ENCODE measurements at regions not wholly inside any gene's neighbourhood (a gene's known extent, or its start where the extent isn't known, plus 50 kb on each side); places are given as distances from the start of the nearest gene placed in this dataset.
A peak's percentile ranks its signal among the peaks of the same experiment; 100 is the strongest.

DNA sequence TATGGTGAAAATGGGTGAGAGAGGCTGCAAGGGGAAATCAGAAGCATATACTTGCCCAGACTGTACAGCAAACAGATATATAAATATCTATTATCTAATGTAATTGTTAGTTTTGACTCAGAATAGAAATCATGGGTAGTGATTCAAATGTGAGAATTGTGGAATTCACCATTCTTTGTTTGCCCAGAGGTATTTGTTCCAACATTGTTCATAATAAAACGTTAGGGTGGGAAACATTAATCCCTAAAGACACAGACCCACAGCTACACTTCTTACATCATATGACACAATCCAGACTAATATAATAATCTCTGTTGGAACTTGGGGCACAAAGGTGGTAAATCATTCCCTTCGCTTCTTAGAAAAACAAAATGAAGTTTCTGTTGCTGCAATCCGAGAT lies 646.5 kb upstream of the SLITRK6 start:
- no peaks in the 10 kb centered on the region for H3K9me3 Mint-ChIP-seq
- Histone ChIP-seq H3K4me3 (ENCODE audit: low read length) (no peak overlapping the region), H3K9me3 (ENCODE audit: control insufficient read depth, low read length) (no peaks in the 10 kb centered on the region), H3K27me3 (ENCODE audit: control insufficient read depth, insufficient read depth, low read length, poor library complexity, severe bottlenecking) (no peaks in the 10 kb centered on the region), H3K9ac (ENCODE audit: extremely low read depth, low read length, poor library complexity, severe bottlenecking) (no peak overlapping the region), H3K4me1 (ENCODE audit: control insufficient read depth, insufficient read depth, low read length) (no peaks in the 10 kb centered on the region), H3K36me3 (ENCODE audit: control insufficient read depth, insufficient read depth, low read length) (no peaks in the 10 kb centered on the region), H3K27ac (ENCODE audit: low read depth, low read length) (no peak overlapping the region)
- peaks cover 7% of the 10 kb centered on the region for H3K4me1 Mint-ChIP-seq
- no peaks in the 10 kb centered on the region for H3K36me3 Mint-ChIP-seq (ENCODE audit: low read depth)
- H3K4me3 Mint-ChIP-seq, result no peak overlapping the region
- H3K27me3 Mint-ChIP-seq (ENCODE audit: insufficient read depth), result no peaks in the 10 kb centered on the region
- DNase-seq, result no peak
- WGBS, 2 experiments (ENCODE audit: insufficient coverage in 1 of 2, insufficient read length in 1 of 2), result 50 to 93% methylated on average over 1 to 3 of the region's 3 CpGs
- TF ChIP-seq, protein P1, sequence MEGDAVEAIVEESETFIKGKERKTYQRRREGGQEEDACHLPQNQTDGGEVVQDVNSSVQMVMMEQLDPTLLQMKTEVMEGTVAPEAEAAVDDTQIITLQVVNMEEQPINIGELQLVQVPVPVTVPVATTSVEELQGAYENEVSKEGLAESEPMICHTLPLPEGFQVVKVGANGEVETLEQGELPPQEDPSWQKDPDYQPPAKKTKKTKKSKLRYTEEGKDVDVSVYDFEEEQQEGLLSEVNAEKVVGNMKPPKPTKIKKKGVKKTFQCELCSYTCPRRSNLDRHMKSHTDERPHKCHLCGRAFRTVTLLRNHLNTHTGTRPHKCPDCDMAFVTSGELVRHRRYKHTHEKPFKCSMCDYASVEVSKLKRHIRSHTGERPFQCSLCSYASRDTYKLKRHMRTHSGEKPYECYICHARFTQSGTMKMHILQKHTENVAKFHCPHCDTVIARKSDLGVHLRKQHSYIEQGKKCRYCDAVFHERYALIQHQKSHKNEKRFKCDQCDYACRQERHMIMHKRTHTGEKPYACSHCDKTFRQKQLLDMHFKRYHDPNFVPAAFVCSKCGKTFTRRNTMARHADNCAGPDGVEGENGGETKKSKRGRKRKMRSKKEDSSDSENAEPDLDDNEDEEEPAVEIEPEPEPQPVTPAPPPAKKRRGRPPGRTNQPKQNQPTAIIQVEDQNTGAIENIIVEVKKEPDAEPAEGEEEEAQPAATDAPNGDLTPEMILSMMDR (conservative IDR thresholded peaks at IDR 0.05), result no peak
- peak overlapping the region; percentile 60 for H3K27ac Mint-ChIP-seq

DNA sequence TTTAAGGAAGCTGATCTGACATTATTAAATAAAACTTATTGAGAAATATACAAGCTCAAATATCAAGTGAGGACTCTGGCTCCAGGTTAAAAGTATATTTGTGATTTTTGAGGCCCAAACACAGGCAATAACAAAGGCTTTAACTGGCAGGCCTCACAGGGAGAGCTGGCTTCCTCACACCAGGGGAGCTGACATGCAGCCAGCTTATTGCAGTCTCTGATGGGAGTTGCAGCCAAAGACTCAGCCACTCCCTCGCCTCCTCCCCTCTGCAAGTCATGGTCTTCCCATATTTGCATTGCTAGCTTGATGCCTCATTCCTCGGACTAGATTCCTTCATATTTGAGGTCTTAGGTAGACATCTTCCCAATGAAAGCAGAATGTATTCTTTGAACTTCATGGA lies 647.1 kb upstream of the SLITRK6 start:
- peak overlapping the region; percentile 60 for H3K27ac Mint-ChIP-seq

DNA sequence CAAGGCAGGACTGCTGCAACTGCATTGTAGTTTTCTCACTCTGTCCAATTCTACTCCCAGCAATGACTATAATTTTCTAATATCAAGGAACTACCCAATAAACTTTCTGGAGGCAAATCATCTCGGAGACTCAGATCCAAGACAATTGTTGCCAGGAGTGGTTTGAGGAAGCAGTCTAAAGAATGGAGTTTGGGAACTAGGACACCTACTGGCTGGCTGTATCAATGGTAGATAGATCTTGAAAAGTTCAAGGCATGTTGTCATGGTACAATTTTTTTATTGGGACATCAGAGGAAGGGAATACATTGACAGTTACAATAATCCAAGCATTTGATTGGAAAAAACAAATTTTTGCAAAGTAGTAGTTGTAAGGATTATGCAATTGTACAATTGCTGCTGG lies 648.3 kb upstream of the SLITRK6 start:
- Mint-ChIP-seq H3K4me3 (no peak overlapping the region), H3K4me1 (peaks cover 7% of the 10 kb centered on the region), H3K36me3 (ENCODE audit: low read depth) (no peaks in the 10 kb centered on the region), H3K27me3 (ENCODE audit: insufficient read depth) (no peaks in the 10 kb centered on the region), H3K9me3 (no peaks in the 10 kb centered on the region), H3K27ac (no peak overlapping the region)
- Histone ChIP-seq H3K4me3 (ENCODE audit: low read length) (no peak overlapping the region), H3K36me3 (ENCODE audit: control insufficient read depth, insufficient read depth, low read length) (no peaks in the 10 kb centered on the region), H3K27me3 (ENCODE audit: control insufficient read depth, insufficient read depth, low read length, poor library complexity, severe bottlenecking) (no peaks in the 10 kb centered on the region), H3K4me1 (ENCODE audit: control insufficient read depth, insufficient read depth, low read length) (no peaks in the 10 kb centered on the region), H3K27ac (ENCODE audit: low read depth, low read length) (no peak overlapping the region), H3K9me3 (ENCODE audit: control insufficient read depth, low read length) (no peaks in the 10 kb centered on the region), H3K9ac (ENCODE audit: extremely low read depth, low read length, poor library complexity, severe bottlenecking) (no peak overlapping the region)
- WGBS, 2 experiments (ENCODE audit: insufficient coverage in 1 of 2, insufficient read length in 1 of 2), result 92% methylated on average over 1 of the region's 1 CpG; no CpG with 5 or more reads in 1 of the 2 experiments
- DNase-seq, result no peak
- TF ChIP-seq, protein P1 (conservative IDR thresholded peaks at IDR 0.05), result peak; percentile 64

More for the DNA sequence above, 647.1 kb upstream of the SLITRK6 start:
- Histone ChIP-seq H3K27me3 (ENCODE audit: control insufficient read depth, insufficient read depth, low read length, poor library complexity, severe bottlenecking) (no peaks in the 10 kb centered on the region), H3K36me3 (ENCODE audit: control insufficient read depth, insufficient read depth, low read length) (no peaks in the 10 kb centered on the region), H3K4me3 (ENCODE audit: low read length) (no peak overlapping the region), H3K27ac (ENCODE audit: low read depth, low read length) (no peak overlapping the region), H3K9me3 (ENCODE audit: control insufficient read depth, low read length) (no peaks in the 10 kb centered on the region), H3K4me1 (ENCODE audit: control insufficient read depth, insufficient read depth, low read length) (no peaks in the 10 kb centered on the region), H3K9ac (ENCODE audit: extremely low read depth, low read length, poor library complexity, severe bottlenecking) (no peak overlapping the region)
- Mint-ChIP-seq H3K4me1 (peaks cover 7% of the 10 kb centered on the region), H3K9me3 (no peaks in the 10 kb centered on the region), H3K27me3 (ENCODE audit: insufficient read depth) (no peaks in the 10 kb centered on the region), H3K36me3 (ENCODE audit: low read depth) (no peaks in the 10 kb centered on the region), H3K4me3 (no peak overlapping the region)
- 55 to 71% methylated on average over 1 to 2 of the region's 2 CpGs for WGBS, 2 experiments (ENCODE audit: insufficient coverage in 1 of 2, insufficient read length in 1 of 2)
- TF ChIP-seq, protein P1 (conservative IDR thresholded peaks at IDR 0.05), result no peak
- DNase-seq, result peak; percentile 78

All from endodermal cell (in vitro differentiated cells).